ENCODE measurements at regions not wholly inside any gene's neighbourhood (a gene's known extent, or its start where the extent isn't known, plus 50 kb on each side); places are given as distances from the start of the nearest gene placed in this dataset.

DNA sequence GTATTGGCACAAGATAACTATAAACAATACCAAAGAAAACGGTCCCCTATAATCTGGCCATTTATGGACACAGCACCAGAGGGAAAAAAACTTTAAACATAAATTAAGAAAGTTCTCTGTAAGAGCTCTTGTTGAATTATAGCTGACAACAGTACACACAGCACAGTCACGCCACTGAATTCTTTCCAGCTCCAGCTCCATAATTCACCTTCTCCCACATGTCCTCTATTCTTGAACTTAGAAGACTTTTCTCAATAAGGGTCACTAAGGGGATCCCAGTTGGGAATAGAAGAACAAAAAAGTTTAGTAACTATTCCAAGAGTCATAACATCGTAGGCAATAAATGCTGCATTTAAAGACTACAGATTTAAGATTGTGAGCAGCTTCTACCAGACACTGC is 124.6 kb upstream of the CYP1B1 start:
- TF ChIP-seq, protein P1, sequence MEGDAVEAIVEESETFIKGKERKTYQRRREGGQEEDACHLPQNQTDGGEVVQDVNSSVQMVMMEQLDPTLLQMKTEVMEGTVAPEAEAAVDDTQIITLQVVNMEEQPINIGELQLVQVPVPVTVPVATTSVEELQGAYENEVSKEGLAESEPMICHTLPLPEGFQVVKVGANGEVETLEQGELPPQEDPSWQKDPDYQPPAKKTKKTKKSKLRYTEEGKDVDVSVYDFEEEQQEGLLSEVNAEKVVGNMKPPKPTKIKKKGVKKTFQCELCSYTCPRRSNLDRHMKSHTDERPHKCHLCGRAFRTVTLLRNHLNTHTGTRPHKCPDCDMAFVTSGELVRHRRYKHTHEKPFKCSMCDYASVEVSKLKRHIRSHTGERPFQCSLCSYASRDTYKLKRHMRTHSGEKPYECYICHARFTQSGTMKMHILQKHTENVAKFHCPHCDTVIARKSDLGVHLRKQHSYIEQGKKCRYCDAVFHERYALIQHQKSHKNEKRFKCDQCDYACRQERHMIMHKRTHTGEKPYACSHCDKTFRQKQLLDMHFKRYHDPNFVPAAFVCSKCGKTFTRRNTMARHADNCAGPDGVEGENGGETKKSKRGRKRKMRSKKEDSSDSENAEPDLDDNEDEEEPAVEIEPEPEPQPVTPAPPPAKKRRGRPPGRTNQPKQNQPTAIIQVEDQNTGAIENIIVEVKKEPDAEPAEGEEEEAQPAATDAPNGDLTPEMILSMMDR (IDR thresholded peaks at IDR 0.05): no peak
- TF ChIP-seq FOXK1 (CRISPR knock-in tag; IDR thresholded peaks at IDR 0.05): no peak
- TF ChIP-seq, protein P2, sequence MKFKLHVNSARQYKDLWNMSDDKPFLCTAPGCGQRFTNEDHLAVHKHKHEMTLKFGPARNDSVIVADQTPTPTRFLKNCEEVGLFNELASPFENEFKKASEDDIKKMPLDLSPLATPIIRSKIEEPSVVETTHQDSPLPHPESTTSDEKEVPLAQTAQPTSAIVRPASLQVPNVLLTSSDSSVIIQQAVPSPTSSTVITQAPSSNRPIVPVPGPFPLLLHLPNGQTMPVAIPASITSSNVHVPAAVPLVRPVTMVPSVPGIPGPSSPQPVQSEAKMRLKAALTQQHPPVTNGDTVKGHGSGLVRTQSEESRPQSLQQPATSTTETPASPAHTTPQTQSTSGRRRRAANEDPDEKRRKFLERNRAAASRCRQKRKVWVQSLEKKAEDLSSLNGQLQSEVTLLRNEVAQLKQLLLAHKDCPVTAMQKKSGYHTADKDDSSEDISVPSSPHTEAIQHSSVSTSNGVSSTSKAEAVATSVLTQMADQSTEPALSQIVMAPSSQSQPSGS (CRISPR knock-in tag; IDR thresholded peaks at IDR 0.05; ENCODE audit: borderline replicate concordance, low read depth): no peak
- TF ChIP-seq IRF2 (CRISPR knock-in tag; IDR thresholded peaks at IDR 0.05; ENCODE audit: borderline replicate concordance, low read depth): no peak
- no peak for TF ChIP-seq ESRRA (CRISPR knock-in tag; IDR thresholded peaks at IDR 0.05; ENCODE audit: borderline replicate concordance)
- TF ChIP-seq NR1H2 (CRISPR knock-in tag; IDR thresholded peaks at IDR 0.05): no peak
- no peak for TF ChIP-seq ZNF263 (CRISPR knock-in tag; IDR thresholded peaks at IDR 0.05; ENCODE audit: low read depth)
- TF ChIP-seq, protein P3, sequence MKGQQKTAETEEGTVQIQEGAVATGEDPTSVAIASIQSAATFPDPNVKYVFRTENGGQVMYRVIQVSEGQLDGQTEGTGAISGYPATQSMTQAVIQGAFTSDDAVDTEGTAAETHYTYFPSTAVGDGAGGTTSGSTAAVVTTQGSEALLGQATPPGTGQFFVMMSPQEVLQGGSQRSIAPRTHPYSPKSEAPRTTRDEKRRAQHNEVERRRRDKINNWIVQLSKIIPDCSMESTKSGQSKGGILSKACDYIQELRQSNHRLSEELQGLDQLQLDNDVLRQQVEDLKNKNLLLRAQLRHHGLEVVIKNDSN (CRISPR knock-in tag; IDR thresholded peaks at IDR 0.05): no peak
- no peak for TF ChIP-seq TEAD4 (CRISPR knock-in tag; IDR thresholded peaks at IDR 0.05)
- TF ChIP-seq, protein P4, sequence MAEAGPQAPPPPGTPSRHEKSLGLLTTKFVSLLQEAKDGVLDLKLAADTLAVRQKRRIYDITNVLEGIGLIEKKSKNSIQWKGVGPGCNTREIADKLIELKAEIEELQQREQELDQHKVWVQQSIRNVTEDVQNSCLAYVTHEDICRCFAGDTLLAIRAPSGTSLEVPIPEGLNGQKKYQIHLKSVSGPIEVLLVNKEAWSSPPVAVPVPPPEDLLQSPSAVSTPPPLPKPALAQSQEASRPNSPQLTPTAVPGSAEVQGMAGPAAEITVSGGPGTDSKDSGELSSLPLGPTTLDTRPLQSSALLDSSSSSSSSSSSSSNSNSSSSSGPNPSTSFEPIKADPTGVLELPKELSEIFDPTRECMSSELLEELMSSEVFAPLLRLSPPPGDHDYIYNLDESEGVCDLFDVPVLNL (CRISPR knock-in tag; IDR thresholded peaks at IDR 0.05; ENCODE audit: borderline replicate concordance, low read depth): no peak
- no peak for TF ChIP-seq ZNF416 (CRISPR knock-in tag; IDR thresholded peaks at IDR 0.05)
